Kidney (tissue), 13 donors: ENCODE measurements at regions not wholly inside any gene's neighbourhood (a gene's known extent, or its start where the extent isn't known, plus 50 kb on each side); places are given as distances from the start of the nearest gene placed in this dataset.

Experiments
- DNase-seq, 5 donors: peaks; one replicate each; pipeline ENCODE4 v3.0.0-alpha.2; 2013 to 2020
- FAIRE-seq: peaks from 2 replicates; lab custom pipeline; 2012; peaks lifted over from hg19 to GRCh38; lab: Jason Lieb, UNC
- H3K27ac ChIP-seq, 2 donors: one replicate each; pipeline ENCODE4 v1.7.0; 2013; ENCODE audit warnings: low read depth in 2 of 2, low read length in 2 of 2, inconsistent platforms in 1 of 2
- H3K27me3 ChIP-seq: one replicate; pipeline ENCODE4 v1.7.1; 2013; ENCODE audit warnings: low read length, inconsistent platforms; ENCODE audit not compliant: control insufficient read depth, insufficient read depth
- H3K36me3 ChIP-seq, 3 donors: one replicate each; pipeline versions ENCODE4 v1.7.0 to v1.7.1; 2013; ENCODE audit warnings: low read length in 3 of 3, control low read depth in 1 of 3, inconsistent platforms in 1 of 3; ENCODE audit not compliant: insufficient read depth in 3 of 3, control insufficient read depth in 2 of 3
- H3K4me1 ChIP-seq, 3 donors: one replicate each; pipeline versions ENCODE4 v1.7.0 to v1.7.1; 2013; ENCODE audit warnings: low read length in 3 of 3, inconsistent platforms in 1 of 3, low read depth in 1 of 3; ENCODE audit not compliant: control insufficient read depth in 2 of 3, insufficient read depth in 2 of 3
- H3K4me3 ChIP-seq, 3 donors: one replicate each; pipeline versions ENCODE4 v1.7.0 to v1.8.1; 2013; ENCODE audit warnings: low read length in 3 of 3, control low read depth in 1 of 3, inconsistent platforms in 1 of 3
- H3K9ac ChIP-seq, 3 donors: one replicate each; pipeline versions ENCODE4 v1.7.0 to v1.7.1; 2013; ENCODE audit warnings: low read length in 3 of 3, control low read depth in 1 of 3, inconsistent platforms in 1 of 3
- H3K9me3 ChIP-seq, 3 donors: one replicate each; pipeline versions ENCODE4 v1.7.0 to v1.7.1; 2013; ENCODE audit warnings: low read length in 3 of 3, control low read depth in 1 of 3, inconsistent platforms in 1 of 3; ENCODE audit not compliant: control insufficient read depth in 2 of 3, insufficient read depth in 1 of 3
- intact Hi-C: fragments of 100-400 bp; cut with DNase I; formaldehyde crosslinking; loops from one replicate; pipeline ENCODE4 v1.11.1; 2022
- TF ChIP-seq, protein P1 (sequence below): IDR thresholded peaks from 3 replicates; pipeline ENCODE4 v1.5.1; 2012; ENCODE audit warnings: mild to moderate bottlenecking, moderate library complexity, borderline replicate concordance; ENCODE audit not compliant: insufficient read depth; ENCODE audit errors: extremely low read depth
- donor health status: control.
- donor health status: control.
- donor health status: control.
- donor health status: control.
- donor health status: control.
- donor health status: DM: yes; HTN: yes; CAD: no.
- donor health status: Normal renal cell carcinoma (clear cell type).

DNA sequence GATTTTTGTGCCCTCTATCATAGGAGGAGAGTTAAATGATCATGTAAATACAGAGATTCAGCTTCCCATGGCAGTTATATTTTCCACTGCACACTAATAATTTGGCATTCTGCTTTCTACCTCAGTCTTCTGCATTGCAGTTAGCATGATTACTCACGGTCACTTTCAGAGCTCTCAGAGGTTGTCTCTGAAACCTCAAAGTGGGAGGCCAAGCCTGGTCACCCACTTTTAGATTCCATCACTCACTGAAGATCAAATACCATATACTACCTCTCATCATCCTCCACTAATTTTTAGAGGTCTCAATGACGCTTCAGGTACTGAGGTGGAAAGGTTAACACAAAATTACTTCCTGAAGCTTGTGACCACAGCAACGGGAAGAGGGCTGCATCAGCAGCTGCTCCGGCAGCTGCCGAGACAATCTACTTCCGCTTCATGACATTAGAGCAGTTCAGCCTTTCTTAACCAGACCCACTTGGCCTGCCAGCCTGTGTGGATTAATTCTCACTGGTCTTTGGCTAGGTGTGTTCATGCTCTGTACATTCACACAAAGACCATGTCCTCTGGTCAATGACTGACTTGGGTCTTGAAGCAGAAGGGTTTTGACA, 416.4 kb upstream of the PDZRN3 start:
- FAIRE-seq (no peak), DNase-seq (no peak)
- H3K9ac ChIP-seq = no peak overlapping the region
- intact Hi-C loops = no loop called here
- TF ChIP-seq, protein P1, sequence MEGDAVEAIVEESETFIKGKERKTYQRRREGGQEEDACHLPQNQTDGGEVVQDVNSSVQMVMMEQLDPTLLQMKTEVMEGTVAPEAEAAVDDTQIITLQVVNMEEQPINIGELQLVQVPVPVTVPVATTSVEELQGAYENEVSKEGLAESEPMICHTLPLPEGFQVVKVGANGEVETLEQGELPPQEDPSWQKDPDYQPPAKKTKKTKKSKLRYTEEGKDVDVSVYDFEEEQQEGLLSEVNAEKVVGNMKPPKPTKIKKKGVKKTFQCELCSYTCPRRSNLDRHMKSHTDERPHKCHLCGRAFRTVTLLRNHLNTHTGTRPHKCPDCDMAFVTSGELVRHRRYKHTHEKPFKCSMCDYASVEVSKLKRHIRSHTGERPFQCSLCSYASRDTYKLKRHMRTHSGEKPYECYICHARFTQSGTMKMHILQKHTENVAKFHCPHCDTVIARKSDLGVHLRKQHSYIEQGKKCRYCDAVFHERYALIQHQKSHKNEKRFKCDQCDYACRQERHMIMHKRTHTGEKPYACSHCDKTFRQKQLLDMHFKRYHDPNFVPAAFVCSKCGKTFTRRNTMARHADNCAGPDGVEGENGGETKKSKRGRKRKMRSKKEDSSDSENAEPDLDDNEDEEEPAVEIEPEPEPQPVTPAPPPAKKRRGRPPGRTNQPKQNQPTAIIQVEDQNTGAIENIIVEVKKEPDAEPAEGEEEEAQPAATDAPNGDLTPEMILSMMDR = no peak
- H3K9me3 ChIP-seq = no peaks in the 10 kb centered on the region
- no peak overlapping the region for H3K27ac ChIP-seq
- no peaks in the 10 kb centered on the region for H3K27me3 ChIP-seq
- no peaks in the 10 kb centered on the region for H3K36me3 ChIP-seq
- no peaks in the 10 kb centered on the region for H3K4me1 ChIP-seq
- H3K4me3 ChIP-seq = no peak overlapping the region

DNA sequence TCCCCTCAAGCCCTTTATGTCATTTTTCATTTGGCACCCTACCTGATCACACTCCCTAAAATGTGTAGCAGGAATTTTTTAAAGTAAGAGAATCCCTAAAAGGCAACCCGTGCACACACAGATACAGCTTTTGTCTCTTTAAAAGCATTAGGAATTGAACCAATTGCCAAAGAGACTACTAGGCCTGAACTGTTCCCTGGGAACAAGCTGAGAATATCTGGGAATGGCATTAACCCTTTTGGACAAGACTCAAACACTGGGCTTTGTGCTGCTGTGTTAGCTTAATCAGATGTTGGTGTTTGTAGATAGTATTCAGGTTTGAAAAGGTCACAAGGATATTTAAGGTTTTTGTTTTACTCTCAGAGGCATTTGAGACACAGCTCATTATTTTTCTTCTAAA, 414.4 kb upstream of the PDZRN3 start:
- Histone ChIP-seq H3K27me3 (no peaks in the 10 kb centered on the region), H3K4me1 (no peaks in the 10 kb centered on the region), H3K9me3 (no peaks in the 10 kb centered on the region), H3K36me3 (no peaks in the 10 kb centered on the region), H3K4me3 (no peak overlapping the region), H3K9ac (no peak overlapping the region), H3K27ac (no peak overlapping the region)
- intact Hi-C loops = no loop called here
- no peak for FAIRE-seq
- no peak for DNase-seq
- TF ChIP-seq, protein P1 = no peak

DNA sequence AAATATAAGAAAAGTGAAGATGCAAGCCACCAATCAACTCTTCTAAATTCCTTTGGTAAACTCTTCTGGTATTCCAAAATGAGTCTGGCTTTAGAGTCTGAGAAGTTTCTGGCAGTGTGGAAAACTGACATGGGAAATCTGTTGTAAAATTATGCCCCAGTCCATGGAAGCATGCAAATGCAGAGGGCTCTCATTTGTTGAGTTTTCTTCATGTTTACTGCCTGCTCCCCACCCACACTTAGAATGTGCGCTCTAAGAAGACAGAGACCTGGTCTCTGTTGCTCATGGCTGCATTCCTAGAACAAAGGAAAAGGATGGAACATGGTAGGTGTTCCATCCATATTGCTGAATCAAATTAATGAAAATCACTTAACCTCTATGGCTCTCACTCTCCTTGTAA, 411.8 kb upstream of the PDZRN3 start:
- H3K27ac ChIP-seq = no peak overlapping the region
- no peak for FAIRE-seq
- no peaks in the 10 kb centered on the region for H3K36me3 ChIP-seq
- TF ChIP-seq, protein P1 = no peak
- no peaks in the 10 kb centered on the region for H3K9me3 ChIP-seq
- no peak overlapping the region for H3K4me3 ChIP-seq
- intact Hi-C loops = no loop called here
- H3K27me3 ChIP-seq = no peaks in the 10 kb centered on the region
- no peak overlapping the region for H3K9ac ChIP-seq
- no peak for DNase-seq
- H3K4me1 ChIP-seq = no peaks in the 10 kb centered on the region

DNA sequence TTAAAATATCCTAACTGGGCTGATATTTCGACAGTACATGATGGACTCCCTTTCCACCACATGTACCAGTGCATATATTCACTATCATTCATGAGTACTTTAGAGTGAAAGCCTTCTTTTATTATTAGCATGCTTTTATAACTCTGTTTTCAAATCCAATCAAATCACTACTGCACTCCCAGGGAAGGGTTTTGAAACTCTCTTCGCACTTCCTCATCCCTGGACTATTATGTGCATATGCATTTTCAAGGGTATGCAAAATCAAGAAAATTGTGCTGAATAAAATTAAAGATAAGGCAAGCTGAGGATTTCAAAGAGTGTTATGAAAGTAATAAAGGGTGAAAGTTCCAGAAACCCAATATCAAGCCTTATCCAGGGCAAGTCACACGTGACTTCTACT, 411.4 kb upstream of the PDZRN3 start:
- Histone ChIP-seq H3K36me3 (no peaks in the 10 kb centered on the region), H3K27me3 (no peaks in the 10 kb centered on the region), H3K9ac (no peak overlapping the region), H3K4me1 (no peaks in the 10 kb centered on the region), H3K9me3 (no peaks in the 10 kb centered on the region), H3K27ac (no peak overlapping the region), H3K4me3 (no peak overlapping the region)
- intact Hi-C loops = no loop called here
- DNase-seq (no peak), FAIRE-seq (no peak)
- TF ChIP-seq, protein P1 = no peak
